Common myeloid progenitor, CD34-positive (primary cell): ENCODE measurements at regions not wholly inside any gene's neighbourhood (a gene's known extent, or its start where the extent isn't known, plus 50 kb on each side); places are given as distances from the start of the nearest gene placed in this dataset.
A peak's percentile ranks its signal among the peaks of the same experiment; 100 is the strongest.

ENCODE experiments used
- CTCF ChIA-PET: fragments of 350-600 bp; sonication (Branson Sonifier 250); formaldehyde crosslinking; loops from one replicate; lab custom pipeline; 2021; ENCODE audit warnings: antibody characterized with exemption; lab: Charles Lee
- POLR2A ChIA-PET: fragments of 350-600 bp; sonication (Branson Sonifier 250); formaldehyde crosslinking; loops from one replicate; lab custom pipeline; 2021; ENCODE audit warnings: antibody characterized with exemption; lab: Charles Lee
- DNase-seq, 3 donors: peaks; one replicate each; pipeline versions ENCODE4 v3.0.0 to v3.0.0-alpha.2; 2013
- H3K27ac ChIP-seq, 2 experiments: 1 replicate in 1 of 2; 2 replicates in 1 of 2; pipeline ENCODE4 v1.7.0; 2013; ENCODE audit warnings: inconsistent platforms in 2 of 2, low read length in 2 of 2, mild to moderate bottlenecking in 2 of 2, low read depth in 1 of 2, moderate library complexity in 1 of 2; ENCODE audit not compliant: severe bottlenecking in 2 of 2, insufficient read depth in 1 of 2, poor library complexity in 1 of 2
- H3K27me3 ChIP-seq, 5 experiments: replicated peaks in 2 of 5; 1 replicate in 3 of 5; 2 replicates in 2 of 5; pipeline versions ENCODE4 v1.6.1 to v1.7.0; 2013; ENCODE audit warnings: low read length in 4 of 5, mild to moderate bottlenecking in 2 of 5, moderate library complexity in 2 of 5, inconsistent platforms in 1 of 5; ENCODE audit not compliant: insufficient read depth in 5 of 5, control insufficient read depth in 4 of 5
- H3K36me3 ChIP-seq, 4 experiments: 1 replicate in 2 of 4; 2 replicates in 2 of 4; pipeline versions ENCODE4 v1.6.1 to v1.7.0; 2013; ENCODE audit warnings: low read length in 3 of 4, control low read depth in 1 of 4, mild to moderate bottlenecking in 1 of 4; ENCODE audit not compliant: control insufficient read depth in 4 of 4, insufficient read depth in 4 of 4
- H3K4me1 ChIP-seq, 4 experiments: 1 replicate in 3 of 4; 2 replicates in 1 of 4; pipeline versions ENCODE4 v1.6.1 to v1.7.1; 2013; ENCODE audit warnings: low read length in 3 of 4, mild to moderate bottlenecking in 3 of 4, control low read depth in 1 of 4, inconsistent platforms in 1 of 4, moderate library complexity in 1 of 4; ENCODE audit not compliant: control insufficient read depth in 4 of 4, insufficient read depth in 4 of 4; ENCODE audit errors: control extremely low read depth in 1 of 4
- H3K4me3 ChIP-seq, 7 experiments: 1 replicate in 4 of 7; 2 replicates in 3 of 7; pipeline versions ENCODE4 v1.5.1 to v1.7.0; 2013; ENCODE audit warnings: mild to moderate bottlenecking in 7 of 7, low read length in 6 of 7, moderate library complexity in 6 of 7, inconsistent platforms in 2 of 7, low read depth in 2 of 7, control low read depth in 1 of 7; ENCODE audit not compliant: insufficient read depth in 4 of 7, control insufficient read depth in 1 of 7; ENCODE audit errors: extremely low read depth in 1 of 7
- H3K9me3 ChIP-seq, 5 experiments: 1 replicate in 4 of 5; 2 replicates in 1 of 5; pipeline versions ENCODE4 v1.6.1 to v1.7.1; 2013; ENCODE audit warnings: low read length in 4 of 5, mild to moderate bottlenecking in 2 of 5, inconsistent platforms in 1 of 5, low read depth in 1 of 5, moderate library complexity in 1 of 5; ENCODE audit not compliant: control insufficient read depth in 4 of 5, insufficient read depth in 2 of 5; ENCODE audit errors: control extremely low read depth in 1 of 5
- WGBS: methylation state at CpG from one replicate; pipeline ENCODE4 v1.1.5; 2013; ENCODE audit not compliant: insufficient coverage; 5-methylcytosine and 5-hydroxymethylcytosine counted together

DNA sequence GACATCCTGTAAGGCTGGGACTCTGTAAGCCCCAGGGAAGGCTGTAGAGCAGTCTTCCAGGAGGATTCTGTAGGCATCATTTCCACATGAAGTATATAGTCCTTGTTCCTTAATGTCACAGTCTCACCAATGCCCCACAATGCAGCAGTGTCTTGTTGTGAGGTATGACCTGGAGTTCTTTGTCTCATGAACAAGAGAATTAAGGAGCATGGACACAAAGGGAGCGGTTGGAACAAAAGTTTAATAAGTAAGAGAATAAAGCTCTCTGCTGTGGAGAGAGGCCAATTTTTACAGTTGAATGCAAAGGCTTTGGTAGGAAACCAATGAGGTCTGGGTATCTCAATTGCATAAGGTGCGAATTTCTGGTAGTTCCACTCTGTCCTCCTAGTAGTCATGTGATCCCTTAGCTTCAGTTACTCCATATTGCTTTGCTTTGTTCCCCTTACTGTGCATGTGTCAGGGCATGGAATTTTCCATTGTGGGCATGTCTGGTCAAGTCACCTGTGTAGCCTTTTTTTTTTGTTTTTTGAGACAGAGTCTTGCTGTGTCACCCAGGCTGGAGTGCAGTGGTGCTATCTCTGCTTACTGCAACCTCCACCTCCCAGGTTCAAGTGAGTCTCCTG is 124.3 kb upstream of the TMTC4 start:
- H3K4me1 ChIP-seq = no peaks in the 10 kb centered on the region
- POLR2A ChIA-PET = no interaction called here
- H3K27me3 ChIP-seq = no peaks in the 10 kb centered on the region
- WGBS = 100% methylated on average over 2 of the region's 2 CpGs
- peaks cover 0 to 3% (median 0%) of the 10 kb centered on the region in 5 experiments for H3K9me3 ChIP-seq
- CTCF ChIA-PET = interaction anchor here (1.1 kb wide), 1 partner anchor 10 kb away, joined by 3 read pairs; no protein-coding TSS in a partner anchor
- no peaks in the 10 kb centered on the region for H3K36me3 ChIP-seq
- no peak overlapping the region for H3K4me3 ChIP-seq
- H3K27ac ChIP-seq = no peak overlapping the region
- no peak for DNase-seq

DNA sequence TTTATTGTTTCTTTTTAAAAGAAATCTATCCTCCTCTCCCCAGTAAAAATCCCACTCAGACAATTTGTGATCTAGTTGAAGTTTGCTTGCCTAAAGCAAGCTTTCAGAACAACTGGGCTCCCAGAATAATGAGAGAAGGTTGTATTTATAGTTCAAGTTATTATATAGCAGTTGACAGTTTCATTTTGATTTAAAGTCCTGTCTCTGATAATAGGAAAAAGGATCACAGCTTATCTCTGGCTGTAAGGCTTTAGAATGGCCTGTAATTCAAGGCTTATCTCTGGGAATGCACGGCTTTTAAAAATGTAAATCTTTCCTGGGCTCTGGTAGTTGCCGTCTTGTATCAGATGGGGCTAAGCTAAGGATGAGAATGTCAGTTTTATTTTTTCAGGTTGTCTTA is 123.3 kb upstream of the TMTC4 start:
- Histone ChIP-seq H3K27me3 (no peaks in the 10 kb centered on the region), H3K4me1 (no peaks in the 10 kb centered on the region), H3K4me3 (no peak overlapping the region), H3K36me3 (no peaks in the 10 kb centered on the region), H3K9me3 (peaks cover 0 to 3% (median 0%) of the 10 kb centered on the region in 5 experiments), H3K27ac (no peak overlapping the region)
- DNase-seq = no peak
- ChIA-PET POLR2A (no interaction called here), CTCF (no interaction called here)
- WGBS = 30% methylated on average over 2 of the region's 2 CpGs

DNA sequence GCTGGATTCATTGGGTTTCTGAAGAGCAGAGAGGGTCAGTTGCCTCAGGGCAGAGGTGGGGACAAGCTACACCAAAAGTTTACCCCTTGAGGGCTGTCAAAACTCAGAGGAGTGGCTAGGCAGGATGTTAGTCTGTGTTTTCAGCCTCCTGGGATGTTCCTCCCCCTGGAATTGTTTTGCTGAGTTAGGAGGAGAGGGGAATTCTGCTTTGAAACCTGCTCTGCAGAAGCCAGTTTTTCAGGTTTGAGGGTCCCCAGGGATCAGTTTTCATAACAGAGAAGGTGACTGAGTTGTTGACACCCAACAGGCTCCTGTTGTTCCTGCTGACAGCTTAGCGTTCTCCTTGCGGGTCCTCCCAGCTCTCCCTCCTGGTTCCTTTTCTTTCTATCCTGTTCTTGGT is 121.9 kb upstream of the TMTC4 start:
- Histone ChIP-seq H3K36me3 (no peaks in the 10 kb centered on the region), H3K27ac (no peak overlapping the region), H3K4me3 (no peak overlapping the region), H3K9me3 (peaks cover 0 to 5% (median 0%) of the 10 kb centered on the region in 5 experiments), H3K4me1 (no peaks in the 10 kb centered on the region), H3K27me3 (no peaks in the 10 kb centered on the region)
- CTCF ChIA-PET = no interaction called here
- POLR2A ChIA-PET = no interaction called here
- DNase-seq = no peak
- WGBS = no CpG with 5 or more reads among the region's 2 CpGs

DNA sequence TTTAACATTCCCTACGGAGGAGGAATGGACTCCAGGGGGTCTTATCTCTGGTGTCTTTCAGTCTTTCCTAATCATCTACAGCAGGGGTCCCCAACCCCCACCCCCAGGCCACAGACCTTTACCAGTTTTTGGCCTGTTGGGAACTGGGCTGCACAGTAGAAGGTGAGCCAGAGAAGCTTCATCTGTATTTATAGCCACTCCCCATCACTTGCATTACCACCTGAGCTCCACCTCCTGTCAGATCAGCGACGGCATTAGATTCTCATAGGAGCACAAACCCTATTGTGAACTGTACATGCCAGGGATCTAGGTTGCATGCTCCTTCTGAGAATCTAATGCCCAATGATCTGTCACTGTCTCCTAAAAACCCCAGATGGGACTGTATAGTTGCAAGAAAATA is 120.0 kb upstream of the TMTC4 start:
- H3K36me3 ChIP-seq = no peaks in the 10 kb centered on the region
- no peaks in the 10 kb centered on the region for H3K27me3 ChIP-seq
- CTCF ChIA-PET = no interaction called here
- DNase-seq = no peak
- peaks cover 0 to 5% (median 0%) of the 10 kb centered on the region in 5 experiments for H3K9me3 ChIP-seq
- H3K27ac ChIP-seq = no peak overlapping the region
- WGBS = 73% methylated on average over 3 of the region's 3 CpGs
- no peak overlapping the region for H3K4me3 ChIP-seq
- no peaks in the 10 kb centered on the region for H3K4me1 ChIP-seq
- POLR2A ChIA-PET = no interaction called here

DNA sequence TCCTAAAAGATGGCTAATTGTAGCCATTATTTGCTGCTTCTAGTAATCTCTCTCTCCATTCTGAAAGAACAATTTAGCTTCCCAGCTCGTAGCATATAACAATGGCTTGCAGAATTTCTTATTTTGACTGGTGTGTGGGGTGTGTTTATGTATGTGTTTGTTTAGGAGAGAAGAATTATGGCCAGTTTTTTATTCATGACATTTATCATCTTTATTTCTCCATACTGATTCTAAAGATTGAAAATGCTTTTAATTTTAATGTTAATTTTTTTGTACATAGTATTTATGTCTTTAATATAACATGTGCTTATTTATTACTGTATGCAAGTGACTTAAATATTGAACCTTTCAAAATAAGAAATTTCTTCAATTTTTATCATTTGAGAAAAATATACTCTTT is 115.8 kb upstream of the TMTC4 start:
- Histone ChIP-seq H3K36me3 (no peaks in the 10 kb centered on the region), H3K4me3 (no peak overlapping the region), H3K27me3 (peaks cover 0 to 3% (median 0%) of the 10 kb centered on the region in 5 experiments), H3K4me1 (no peaks in the 10 kb centered on the region), H3K27ac (no peak overlapping the region), H3K9me3 (peaks cover 0 to 12% (median 3%) of the 10 kb centered on the region in 5 experiments)
- ChIA-PET POLR2A (no interaction called here), CTCF (no interaction called here)
- WGBS = no CpG with 5 or more reads among the region's 1 CpG
- no peak for DNase-seq

DNA sequence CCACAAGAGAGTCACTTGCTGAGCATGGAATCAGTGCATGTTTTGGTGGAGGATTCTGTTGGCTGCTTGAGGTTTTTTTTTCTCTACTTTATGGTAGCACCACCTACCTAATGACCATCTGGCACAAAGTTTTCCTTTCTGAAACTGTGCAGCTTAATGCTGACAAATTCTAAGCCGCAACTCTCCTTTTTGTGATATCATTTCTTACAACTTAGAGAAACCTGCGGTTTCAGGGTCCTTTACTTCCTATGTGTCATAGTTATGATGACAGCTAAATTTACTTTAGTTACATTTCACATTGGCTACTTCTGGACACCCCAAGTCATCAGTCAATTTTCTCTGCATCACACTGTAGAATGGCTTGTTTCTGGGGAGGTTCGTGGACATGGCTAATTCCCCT is 115.4 kb upstream of the TMTC4 start:
- Histone ChIP-seq H3K4me3 (no peak overlapping the region), H3K36me3 (no peaks in the 10 kb centered on the region), H3K27ac (no peak overlapping the region), H3K27me3 (peaks cover 0 to 3% (median 0%) of the 10 kb centered on the region in 5 experiments), H3K9me3 (peaks cover 0 to 12% (median 3%) of the 10 kb centered on the region in 5 experiments), H3K4me1 (no peaks in the 10 kb centered on the region)
- WGBS = no CpG with 5 or more reads among the region's 3 CpGs
- POLR2A ChIA-PET = no interaction called here
- CTCF ChIA-PET = no interaction called here
- peak in 2 of 3 donors; percentile 43 to 70 for DNase-seq

DNA sequence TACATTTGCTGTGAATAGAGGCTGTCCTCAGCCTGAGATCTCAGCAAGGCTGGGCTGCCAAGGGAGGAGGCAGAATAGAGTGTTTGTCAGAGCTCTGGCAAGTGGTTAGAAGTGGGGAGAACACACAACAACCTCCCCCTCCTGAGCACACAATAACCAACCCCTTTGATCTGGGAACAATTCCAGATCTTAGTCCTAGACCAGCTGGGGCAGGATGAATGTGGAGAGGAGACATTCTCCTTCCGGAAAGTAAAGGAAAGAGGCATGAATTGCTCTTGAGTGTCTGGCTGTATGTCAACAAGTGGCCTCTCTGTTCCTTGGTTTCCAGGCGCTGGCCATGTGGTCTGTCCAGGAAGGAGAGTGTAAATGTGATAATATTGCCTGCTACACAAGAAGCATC is 114.9 kb upstream of the TMTC4 start:
- Histone ChIP-seq H3K36me3 (no peaks in the 10 kb centered on the region), H3K4me1 (no peaks in the 10 kb centered on the region), H3K27ac (no peak overlapping the region), H3K9me3 (peaks cover 0 to 11% (median 3%) of the 10 kb centered on the region in 5 experiments), H3K27me3 (peaks cover 0 to 3% (median 0%) of the 10 kb centered on the region in 5 experiments), H3K4me3 (no peak overlapping the region)
- no CpG with 5 or more reads among the region's 2 CpGs for WGBS
- DNase-seq = no peak
- ChIA-PET POLR2A (no interaction called here), CTCF (no interaction called here)
